Ovary (tissue), 7 donors: ENCODE measurements at regions not wholly inside any gene's neighbourhood (a gene's known extent, or its start where the extent isn't known, plus 50 kb on each side); places are given as distances from the start of the nearest gene placed in this dataset.

Experiments
- DNase-seq, 5 donors: peaks; one replicate each; pipeline ENCODE4 v3.0.0-alpha.2; 2019 to 2020
- H3K27ac ChIP-seq, 2 donors: fragments of 200-600 bp; one replicate each; pipeline versions ENCODE4 v1.5.1 to v1.8.0; 2019 to 2022
- H3K27me3 ChIP-seq: fragments of 200-600 bp; one replicate; pipeline ENCODE4 v1.8.0; 2022
- H3K36me3 ChIP-seq: fragments of 200-600 bp; sonication (generic); one replicate; pipeline ENCODE4 v1.5.1; 2019
- H3K4me1 ChIP-seq: one replicate; pipeline ENCODE4 v1.8.1; 2013; ENCODE audit warnings: mild to moderate bottlenecking, moderate library complexity; ENCODE audit not compliant: insufficient read depth
- H3K4me3 ChIP-seq: fragments of 200-600 bp; sonication (generic); one replicate; pipeline ENCODE4 v1.5.1; 2017
- H3K9me3 ChIP-seq, 2 donors: fragments of 200-600 bp in 1 of 2; sonication (generic) in 1 of 2; one replicate each; pipeline versions ENCODE4 v1.5.1 to v1.8.1; 2013 to 2019; ENCODE audit warnings: mild to moderate bottlenecking in 1 of 2, moderate library complexity in 1 of 2
- CTCF ChIP-seq, 3 donors: fragments of 450-650 bp in 2 of 3; fragments of 200-600 bp in 1 of 3; IDR thresholded peaks; one replicate each; pipeline versions ENCODE4 v1.5.1 to v1.8.0; 2016 to 2022; ENCODE audit warnings: antibody characterized with exemption in 3 of 3, mild to moderate bottlenecking in 1 of 3
- EP300 ChIP-seq: sonication (generic); formaldehyde crosslinking; IDR thresholded peaks from one replicate; pipeline ENCODE4 v1.6.1; 2017; ENCODE audit warnings: antibody characterized with exemption
- POLR2A ChIP-seq: fragments of 450-650 bp; IDR thresholded peaks from one replicate; pipeline ENCODE4 v1.6.1; 2017; ENCODE audit warnings: antibody characterized with exemption, mild to moderate bottlenecking, moderate library complexity
- WGBS, 3 donors: extraction: QIAGEN DNeasy Blood & Tissue Kit in 1 of 3; methylation state at CpG; one replicate each; pipeline versions ENCODE4 v1.1.5 to v1.1.7; 2013 to 2017; 5-methylcytosine and 5-hydroxymethylcytosine counted together
- intact Hi-C, 4 donors: fragments of 100-400 bp; cut with DNase I; formaldehyde crosslinking; loops; one replicate each; pipeline versions ENCODE4 v1.11.0 to v1.15.1; 2022 to 2023
- donor health status: DM: no; HTN: no; CAD: no; lungs with moderate emphysema.
- donor health status: DM: no; HTN: no; CAD: no.
- donor health status: Bipolar disorder and iron deficiency.
- donor health status: DM: no; HTN: no; CAD: no.
- donor health status: DM: yes; HTN: yes; CAD: no.

GRCh38 chr20:41927189-41927588, 309.0 kb upstream of the CHD6 start:
- intact Hi-C loops, result no loop called here
- WGBS, 3 donors, result 54 to 69% (median 67%) methylated on average over 2 of the region's 2 CpGs

GRCh38 chr20:41925476-41925875, 307.3 kb upstream of the CHD6 start:
- TF ChIP-seq POLR2A (no peak), EP300 (no peak)
- Histone ChIP-seq H3K27me3 (no peaks in the 10 kb centered on the region), H3K9me3 (no peaks in the 10 kb centered on the region), H3K27ac (no peak overlapping the region), H3K36me3 (no peaks in the 10 kb centered on the region), H3K4me3 (no peak overlapping the region), H3K4me1 (no peaks in the 10 kb centered on the region)
- 76 to 83% (median 78%) methylated on average over 4 of the region's 4 CpGs for WGBS, 3 donors
- no peak for DNase-seq
- intact Hi-C loops, result no loop called here

More at GRCh38 chr20:41927189-41927588, 309.0 kb upstream of the CHD6 start:
- no peak for DNase-seq
- Histone ChIP-seq H3K36me3 (no peaks in the 10 kb centered on the region), H3K4me3 (no peak overlapping the region), H3K27me3 (no peaks in the 10 kb centered on the region), H3K27ac (no peak overlapping the region), H3K4me1 (no peaks in the 10 kb centered on the region), H3K9me3 (no peaks in the 10 kb centered on the region)
- no peak for TF ChIP-seq POLR2A
- TF ChIP-seq EP300, result no peak
- TF ChIP-seq CTCF (IDR thresholded peaks at IDR 0.05), result no peak

GRCh38 chr20:41923624-41924023, 305.4 kb upstream of the CHD6 start:
- TF ChIP-seq EP300 (no peak), CTCF (IDR thresholded peaks at IDR 0.05) (no peak), POLR2A (no peak)
- no peak for DNase-seq
- intact Hi-C loops, result no loop called here
- 8 to 38% (median 26%) methylated on average over 1 of the region's 1 CpG for WGBS, 3 donors
- H3K36me3 ChIP-seq, result no peaks in the 10 kb centered on the region
- no peaks in the 10 kb centered on the region for H3K27me3 ChIP-seq
- no peaks in the 10 kb centered on the region for H3K9me3 ChIP-seq
- no peak overlapping the region for H3K4me3 ChIP-seq
- H3K4me1 ChIP-seq, result no peaks in the 10 kb centered on the region
- no peak overlapping the region for H3K27ac ChIP-seq

- DNase-seq, result no peak
- Histone ChIP-seq H3K27me3 (no peaks in the 10 kb centered on the region), H3K27ac (no peak overlapping the region), H3K4me3 (no peak overlapping the region), H3K4me1 (no peaks in the 10 kb centered on the region), H3K36me3 (no peaks in the 10 kb centered on the region), H3K9me3 (peaks cover 0 to 4% of the 10 kb centered on the region in 2 donors)
- no peak for TF ChIP-seq EP300
- no peak for TF ChIP-seq CTCF (IDR thresholded peaks at IDR 0.05)
- no peak for TF ChIP-seq POLR2A
- intact Hi-C loops, result no loop called here
Observed at GRCh38 chr20:41913146-41913545, 295.0 kb upstream of the CHD6 start.

- H3K27me3 ChIP-seq, result no peaks in the 10 kb centered on the region
- no peak overlapping the region for H3K27ac ChIP-seq
- H3K9me3 ChIP-seq, result peaks cover 0 to 4% of the 10 kb centered on the region in 2 donors
- no peaks in the 10 kb centered on the region for H3K36me3 ChIP-seq
- DNase-seq, result no peak
- no peak overlapping the region for H3K4me3 ChIP-seq
- no peak for TF ChIP-seq EP300
- no peak for TF ChIP-seq CTCF (IDR thresholded peaks at IDR 0.05)
- TF ChIP-seq POLR2A, result no peak
- intact Hi-C loops, result no loop called here
- H3K4me1 ChIP-seq, result no peaks in the 10 kb centered on the region
- WGBS, 3 donors, result 68 to 86% (median 81%) methylated on average over 1 of the region's 1 CpG
Observed at GRCh38 chr20:41910558-41910957, 292.4 kb upstream of the CHD6 start.
